Fibroblast of villous mesenchyme (primary cell): ENCODE measurements at regions not wholly inside any gene's neighbourhood (a gene's known extent, or its start where the extent isn't known, plus 50 kb on each side); places are given as distances from the start of the nearest gene placed in this dataset.

Experiments used
- DNase-seq: peaks from one replicate; pipeline ENCODE4 v3.0.0-alpha.2; 2010; ENCODE audit warnings: low read depth
- H3K4me3 ChIP-seq: 2 replicates; pipeline ENCODE4 v1.5.1; 2011; ENCODE audit warnings: low read depth, mild to moderate bottlenecking, low read length
- CTCF ChIP-seq: IDR thresholded peaks from 2 replicates; pipeline ENCODE4 v1.5.1; 2012; ENCODE audit warnings: low read depth, mild to moderate bottlenecking, low read length; ENCODE audit not compliant: insufficient read depth

- TF ChIP-seq CTCF: no peak
- no peak overlapping the region for H3K4me3 ChIP-seq
- DNase-seq: no peak
These were observed 52.1 kb upstream of the GCSH start for GRCh38 chr16:81148277-81148676.
